SK-N-MC (cell line): ENCODE measurements at regions not wholly inside any gene's neighbourhood (a gene's known extent, or its start where the extent isn't known, plus 50 kb on each side); places are given as distances from the start of the nearest gene placed in this dataset.
"Not testable (repeated sequence)": the region's sequence is repeated elsewhere in the genome, so short reads cannot be mapped to it uniquely, and the experiment has no call there.

Experiments
- DNase-seq: peaks from one replicate; pipeline ENCODE4 v3.0.0-alpha.2; 2011; ENCODE audit warnings: low read depth, low spot score
- H3K27ac ChIP-seq: fragments of 200-600 bp; sonication (generic); 2 replicates; pipeline ENCODE4 v1.5.1; 2016; ENCODE audit warnings: mixed run types
- H3K36me3 ChIP-seq: fragments of 200-600 bp; sonication (generic); 2 replicates; pipeline ENCODE4 v1.6.1; 2017; ENCODE audit warnings: antibody characterized with exemption, low read length, mixed read lengths; ENCODE audit not compliant: insufficient read depth
- H3K4me3 ChIP-seq: fragments of 200-600 bp; sonication (generic); 2 replicates; pipeline ENCODE4 v1.5.1; 2016
- H3K9ac ChIP-seq: fragments of 200-600 bp; sonication (generic); 2 replicates; pipeline ENCODE4 v1.8.0; 2017; ENCODE audit warnings: mixed run types, mixed read lengths; ENCODE audit not compliant: insufficient read length
- H3K9me3 ChIP-seq: fragments of 200-600 bp; sonication (generic); 2 replicates; pipeline ENCODE4 v1.6.1; 2017; ENCODE audit warnings: low read depth, mild to moderate bottlenecking, antibody characterized with exemption, low read length, moderate library complexity, mixed read lengths
- EZH2 ChIP-seq: fragments of 200-600 bp; sonication (generic); IDR thresholded peaks from one replicate; pipeline ENCODE4 v1.6.1; 2017; ENCODE audit warnings: antibody characterized with exemption
- FOXP2 ChIP-seq: optimal IDR thresholded peaks from 2 replicates; pipeline ENCODE3; 2011; ENCODE audit warnings: mild to moderate bottlenecking, moderate library complexity; ENCODE audit not compliant: insufficient read depth; ENCODE audit errors: extremely low read length, control extremely low read depth
- POLR2AphosphoS5 ChIP-seq: IDR thresholded peaks from 2 replicates; pipeline ENCODE4 v1.6.1; 2012; ENCODE audit warnings: mild to moderate bottlenecking, low read depth, low read length, borderline replicate concordance

GRCh38 chr7:128591705-128592104, 80.4 kb upstream of the GARIN1A start:
- Histone ChIP-seq H3K9me3 (no peaks in the 10 kb centered on the region), H3K36me3 (peaks cover 17% of the 10 kb centered on the region; the same call in 1 of the 2 replicates)
- no peak for DNase-seq

GRCh38 chr7:128592209-128592608, 79.9 kb upstream of the GARIN1A start:
- H3K9ac ChIP-seq, H3K9me3 ChIP-seq, H3K4me3 ChIP-seq, DNase-seq, H3K27ac ChIP-seq: not testable (repeated sequence)
- peaks cover 17% of the 10 kb centered on the region; the same call in 1 of the 2 replicates for H3K36me3 ChIP-seq

More at GRCh38 chr7:128591705-128592104, 80.4 kb upstream of the GARIN1A start:
- H3K9ac ChIP-seq, result no peak overlapping the region
- no peak for TF ChIP-seq FOXP2
- TF ChIP-seq POLR2AphosphoS5, result no peak
- TF ChIP-seq EZH2, result no peak
- H3K27ac ChIP-seq, result no peak overlapping the region
- H3K4me3 ChIP-seq, result no peak overlapping the region

- H3K4me3 ChIP-seq, H3K27ac ChIP-seq, DNase-seq, H3K9me3 ChIP-seq, H3K9ac ChIP-seq: not testable (repeated sequence)
- H3K36me3 ChIP-seq, result peaks cover 17% of the 10 kb centered on the region; the same call in 1 of the 2 replicates
Observed at GRCh38 chr7:128594061-128594460, 78.0 kb upstream of the GARIN1A start.

- H3K9ac ChIP-seq, DNase-seq, H3K9me3 ChIP-seq, H3K27ac ChIP-seq, H3K4me3 ChIP-seq: not testable (repeated sequence)
- peaks cover 22% of the 10 kb centered on the region for H3K36me3 ChIP-seq
Observed at GRCh38 chr7:128596336-128597128, 75.6 kb upstream of the GARIN1A start.

GRCh38 chr7:128598946-128599345, 73.1 kb upstream of the GARIN1A start:
- H3K27ac ChIP-seq, H3K36me3 ChIP-seq, H3K9me3 ChIP-seq, H3K4me3 ChIP-seq, H3K9ac ChIP-seq, DNase-seq: not testable (repeated sequence)

GRCh38 chr7:128608678-128609421, 63.2 kb upstream of the GARIN1A start:
- DNase-seq, result peak; percentile 26
- peak overlapping the region; percentile 74 for H3K4me3 ChIP-seq
- 0 out of 2 replicates have a peak overlapping the region, but pooled peaks have one; percentile 31 for H3K27ac ChIP-seq
- not testable (repeated sequence) for H3K9me3 ChIP-seq, H3K36me3 ChIP-seq
- H3K9ac ChIP-seq, result peak overlapping the region; percentile 75

- H3K9ac ChIP-seq, DNase-seq, H3K27ac ChIP-seq, H3K4me3 ChIP-seq, H3K36me3 ChIP-seq, H3K9me3 ChIP-seq: not testable (repeated sequence)
Observed at GRCh38 chr7:128613366-128613765, 58.7 kb upstream of the GARIN1A start.

GRCh38 chr7:128614812-128615211, 57.3 kb upstream of the GARIN1A start:
- H3K4me3 ChIP-seq, H3K9ac ChIP-seq, H3K9me3 ChIP-seq, DNase-seq, H3K36me3 ChIP-seq, H3K27ac ChIP-seq: not testable (repeated sequence)

GRCh38 chr7:128616799-128617198, 55.3 kb upstream of the GARIN1A start:
- H3K27ac ChIP-seq, H3K9me3 ChIP-seq, DNase-seq, H3K9ac ChIP-seq, H3K4me3 ChIP-seq, H3K36me3 ChIP-seq: not testable (repeated sequence)
